PFSK-1 (cell line): ENCODE measurements at regions not wholly inside any gene's neighbourhood (a gene's known extent, or its start where the extent isn't known, plus 50 kb on each side); places are given as distances from the start of the nearest gene placed in this dataset.

ENCODE experiments used
- SIN3A ChIP-seq: IDR thresholded peaks from 2 replicates; pipeline ENCODE4 v1.6.1; 2012; ENCODE audit warnings: mild to moderate bottlenecking, low read length, moderate library complexity, borderline replicate concordance; ENCODE audit not compliant: insufficient read depth
- TAF1 ChIP-seq: IDR thresholded peaks from 2 replicates; pipeline ENCODE4 v1.6.1; 2012; ENCODE audit warnings: low read length, control low read depth, borderline replicate concordance; ENCODE audit not compliant: insufficient read depth

GRCh38 chr5:173792781-173793547 lies 95.2 kb upstream of the CPEB4 start:
- TF ChIP-seq SIN3A (no peak), TAF1 (no peak)
